ENCODE measurements at regions not wholly inside any gene's neighbourhood (a gene's known extent, or its start where the extent isn't known, plus 50 kb on each side); places are given as distances from the start of the nearest gene placed in this dataset.

- no peak for TF ChIP-seq CTCF (IDR thresholded peaks at IDR 0.05; ENCODE audit: insufficient read depth, low read length)
- no peak for DNase-seq (ENCODE audit: low read depth)
- H3K4me3 ChIP-seq (ENCODE audit: low read depth, low read length), result no peak overlapping the region
These were observed 174.7 kb upstream of the LYZL1 start for GRCh38 chr10:29114141-29114540.

GRCh38 chr10:29117781-29118180 is 171.1 kb upstream of the LYZL1 start:
- no peak for DNase-seq (ENCODE audit: low read depth)
- no peak overlapping the region for H3K4me3 ChIP-seq (ENCODE audit: low read depth, low read length)
- no peak for TF ChIP-seq CTCF (IDR thresholded peaks at IDR 0.05; ENCODE audit: insufficient read depth, low read length)

GRCh38 chr10:29119374-29119773 is 169.5 kb upstream of the LYZL1 start:
- TF ChIP-seq CTCF (IDR thresholded peaks at IDR 0.05; ENCODE audit: insufficient read depth, low read length), result peak; percentile 30
- no peak overlapping the region for H3K4me3 ChIP-seq (ENCODE audit: low read depth, low read length)
- no peak for DNase-seq (ENCODE audit: low read depth)

GRCh38 chr10:29120216-29120615 is 168.7 kb upstream of the LYZL1 start:
- peak; percentile 54 for DNase-seq (ENCODE audit: low read depth)
- TF ChIP-seq CTCF (IDR thresholded peaks at IDR 0.05; ENCODE audit: insufficient read depth, low read length), result no peak
- no peak overlapping the region for H3K4me3 ChIP-seq (ENCODE audit: low read depth, low read length)

GRCh38 chr10:29124864-29125263 is 164.0 kb upstream of the LYZL1 start:
- TF ChIP-seq CTCF (IDR thresholded peaks at IDR 0.05; ENCODE audit: insufficient read depth, low read length), result no peak
- H3K4me3 ChIP-seq (ENCODE audit: low read depth, low read length), result no peak overlapping the region
- no peak for DNase-seq (ENCODE audit: low read depth)

GRCh38 chr10:29127037-29127700 is 161.7 kb upstream of the LYZL1 start:
- H3K4me3 ChIP-seq (ENCODE audit: low read depth, low read length), result no peak overlapping the region
- TF ChIP-seq CTCF (IDR thresholded peaks at IDR 0.05; ENCODE audit: insufficient read depth, low read length), result no peak
- DNase-seq (ENCODE audit: low read depth), result no peak

GRCh38 chr10:29127731-29128130 is 161.1 kb upstream of the LYZL1 start:
- no peak for TF ChIP-seq CTCF (IDR thresholded peaks at IDR 0.05; ENCODE audit: insufficient read depth, low read length)

More at GRCh38 chr10:29127731-29128130, 161.1 kb upstream of the LYZL1 start:
- H3K4me3 ChIP-seq (ENCODE audit: low read depth, low read length), result no peak overlapping the region
- DNase-seq (ENCODE audit: low read depth), result no peak
